ENCODE measurements at regions not wholly inside any gene's neighbourhood (a gene's known extent, or its start where the extent isn't known, plus 50 kb on each side); places are given as distances from the start of the nearest gene placed in this dataset.

DNA sequence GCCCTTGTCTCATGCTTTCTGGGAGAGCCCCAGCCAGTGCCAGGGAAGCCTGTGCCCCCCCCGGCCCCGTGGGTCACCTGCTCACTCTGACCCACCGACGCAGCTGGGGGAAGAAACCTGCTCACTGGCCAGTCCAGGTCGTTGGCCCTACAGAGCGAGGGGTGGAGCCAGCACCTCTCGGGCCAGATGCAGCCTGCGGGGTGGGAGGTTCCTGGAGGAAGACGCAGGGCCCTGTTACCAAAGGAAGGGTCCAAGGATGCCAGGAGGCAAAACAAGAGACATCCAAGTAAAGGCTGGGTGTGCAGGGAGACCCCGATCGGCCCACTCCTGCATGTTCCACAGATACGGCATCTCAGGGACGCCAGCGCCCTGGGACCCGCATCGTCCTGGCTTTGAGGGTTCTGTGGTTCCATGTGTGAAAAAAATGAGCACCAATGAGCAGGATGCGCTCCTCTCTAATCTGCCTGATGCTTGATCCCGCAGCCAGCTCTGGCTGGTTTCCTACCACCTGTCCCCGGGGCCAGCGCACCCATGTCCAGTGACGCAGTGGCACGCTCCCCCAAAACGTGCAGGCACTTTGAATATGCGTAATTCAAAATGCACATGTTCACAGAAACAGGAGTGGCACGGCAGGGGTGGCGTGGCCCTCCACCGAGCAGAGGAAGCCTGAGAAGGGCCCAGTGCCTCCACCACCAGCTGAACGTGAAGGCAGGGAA is 66.0 kb upstream of the GALNT9 start:
- TF ChIP-seq, protein P1, sequence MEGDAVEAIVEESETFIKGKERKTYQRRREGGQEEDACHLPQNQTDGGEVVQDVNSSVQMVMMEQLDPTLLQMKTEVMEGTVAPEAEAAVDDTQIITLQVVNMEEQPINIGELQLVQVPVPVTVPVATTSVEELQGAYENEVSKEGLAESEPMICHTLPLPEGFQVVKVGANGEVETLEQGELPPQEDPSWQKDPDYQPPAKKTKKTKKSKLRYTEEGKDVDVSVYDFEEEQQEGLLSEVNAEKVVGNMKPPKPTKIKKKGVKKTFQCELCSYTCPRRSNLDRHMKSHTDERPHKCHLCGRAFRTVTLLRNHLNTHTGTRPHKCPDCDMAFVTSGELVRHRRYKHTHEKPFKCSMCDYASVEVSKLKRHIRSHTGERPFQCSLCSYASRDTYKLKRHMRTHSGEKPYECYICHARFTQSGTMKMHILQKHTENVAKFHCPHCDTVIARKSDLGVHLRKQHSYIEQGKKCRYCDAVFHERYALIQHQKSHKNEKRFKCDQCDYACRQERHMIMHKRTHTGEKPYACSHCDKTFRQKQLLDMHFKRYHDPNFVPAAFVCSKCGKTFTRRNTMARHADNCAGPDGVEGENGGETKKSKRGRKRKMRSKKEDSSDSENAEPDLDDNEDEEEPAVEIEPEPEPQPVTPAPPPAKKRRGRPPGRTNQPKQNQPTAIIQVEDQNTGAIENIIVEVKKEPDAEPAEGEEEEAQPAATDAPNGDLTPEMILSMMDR (IDR thresholded peaks at IDR 0.05) = no peak
- TF ChIP-seq POLR2AphosphoS5 (IDR thresholded peaks at IDR 0.05) = no peak
- TF ChIP-seq POLR2A (IDR thresholded peaks at IDR 0.05; ENCODE audit: low read depth) = no peak
- no peak for TF ChIP-seq EP300 (IDR thresholded peaks at IDR 0.05)

Data from esophagus muscularis mucosa (tissue), 4 donors.